Osteoblast (primary cell): ENCODE measurements at regions not wholly inside any gene's neighbourhood (a gene's known extent, or its start where the extent isn't known, plus 50 kb on each side); places are given as distances from the start of the nearest gene placed in this dataset.
A peak's percentile ranks its signal among the peaks of the same experiment; 100 is the strongest.

Source experiments
- DNase-seq: peaks from one replicate; pipeline ENCODE4 v3.0.0; 2011; ENCODE audit warnings: low spot score, mixed read lengths; ENCODE audit not compliant: insufficient read length; ENCODE audit errors: missing footprints
- H2AFZ ChIP-seq: 2 replicates; pipeline ENCODE4 v1.6.0; 2011; ENCODE audit warnings: mild to moderate bottlenecking, low read length
- H3K27ac ChIP-seq: 2 replicates; pipeline ENCODE4 v1.5.1; 2011; ENCODE audit warnings: mild to moderate bottlenecking, low read depth, low read length, moderate library complexity
- H3K27me3 ChIP-seq: 2 replicates; pipeline ENCODE4 v1.6.0; 2012; ENCODE audit warnings: mild to moderate bottlenecking, control low read depth, inconsistent platforms, low read length, moderate library complexity; ENCODE audit not compliant: insufficient read depth
- H3K36me3 ChIP-seq: 2 replicates; pipeline ENCODE4 v1.5.1; 2011; ENCODE audit warnings: mild to moderate bottlenecking, low read length, control low read depth, moderate library complexity; ENCODE audit not compliant: insufficient read depth
- H3K4me1 ChIP-seq: 2 replicates; pipeline ENCODE4 v1.5.1; 2011; ENCODE audit warnings: mild to moderate bottlenecking, low read length, control low read depth, moderate library complexity; ENCODE audit not compliant: insufficient read depth
- H3K4me2 ChIP-seq: 2 replicates; pipeline ENCODE4 v1.6.0; 2011; ENCODE audit warnings: mild to moderate bottlenecking, low read length; ENCODE audit not compliant: insufficient read depth
- H3K4me3 ChIP-seq: fragments of 200-600 bp; sonication (generic); 3 replicates; pipeline ENCODE4 v1.5.1; 2012; ENCODE audit warnings: mild to moderate bottlenecking, low read length, inconsistent platforms; ENCODE audit not compliant: insufficient read depth
- H3K79me2 ChIP-seq: 2 replicates; pipeline ENCODE4 v1.6.0; 2012; ENCODE audit warnings: mild to moderate bottlenecking, low read length, control low read depth, inconsistent platforms; ENCODE audit not compliant: insufficient read depth
- H3K9me3 ChIP-seq: 2 replicates; pipeline ENCODE4 v1.5.1; 2011; ENCODE audit warnings: low read depth, low read length, control low read depth
- H4K20me1 ChIP-seq: 2 replicates; pipeline ENCODE4 v1.6.0; 2012; ENCODE audit warnings: mild to moderate bottlenecking, low read length, control low read depth; ENCODE audit not compliant: insufficient read depth
- CTCF ChIP-seq: IDR thresholded peaks from 2 replicates; pipeline ENCODE4 v1.5.1; 2011; ENCODE audit warnings: mild to moderate bottlenecking, low read depth, low read length, moderate library complexity; ENCODE audit errors: extremely low read depth

- DNase-seq: no peak
- H3K4me3 ChIP-seq: no peak overlapping the region
- no peak overlapping the region for H3K27ac ChIP-seq
- H4K20me1 ChIP-seq: no peaks in the 10 kb centered on the region
- H3K4me1 ChIP-seq: peaks cover 9% of the 10 kb centered on the region
- H3K36me3 ChIP-seq: no peaks in the 10 kb centered on the region
- peaks cover 66% of the 10 kb centered on the region for H3K27me3 ChIP-seq
- H3K79me2 ChIP-seq: no peaks in the 10 kb centered on the region
- no peak overlapping the region for H3K4me2 ChIP-seq
- no peak for TF ChIP-seq CTCF
- no peaks in the 10 kb centered on the region for H3K9me3 ChIP-seq
- H2AFZ ChIP-seq: no peak overlapping the region
Measured at GRCh38 chr1:47708658-47709018, 270.8 kb downstream of the FOXD2 start.

- peaks cover 6% of the 10 kb centered on the region for H3K4me1 ChIP-seq
- DNase-seq: peak; percentile 92
- no peaks in the 10 kb centered on the region for H4K20me1 ChIP-seq
- H3K27ac ChIP-seq: no peak overlapping the region
- no peaks in the 10 kb centered on the region for H3K36me3 ChIP-seq
- H2AFZ ChIP-seq: peak overlapping the region; percentile 29
- H3K4me3 ChIP-seq: peak overlapping the region; percentile 40
- peak; percentile 16 for TF ChIP-seq CTCF
- peak overlapping the region; percentile 66 for H3K4me2 ChIP-seq
- peaks cover 68% of the 10 kb centered on the region for H3K27me3 ChIP-seq
- H3K79me2 ChIP-seq: no peaks in the 10 kb centered on the region
- H3K9me3 ChIP-seq: no peaks in the 10 kb centered on the region
Measured at GRCh38 chr1:47709019-47709871, 271.4 kb downstream of the FOXD2 start.

GRCh38 chr1:47709872-47710231 is 272.0 kb downstream of the FOXD2 start:
- Histone ChIP-seq H3K27ac (no peak overlapping the region), H3K36me3 (no peaks in the 10 kb centered on the region), H3K27me3 (peaks cover 68% of the 10 kb centered on the region), H2AFZ (peak overlapping the region; percentile 29), H3K79me2 (no peaks in the 10 kb centered on the region), H3K4me1 (peaks cover 6% of the 10 kb centered on the region), H3K9me3 (no peaks in the 10 kb centered on the region), H3K4me3 (peak overlapping the region; percentile 40), H4K20me1 (no peaks in the 10 kb centered on the region), H3K4me2 (peak overlapping the region; percentile 66)
- DNase-seq: no peak
- no peak for TF ChIP-seq CTCF

GRCh38 chr1:47710329-47711071 is 272.7 kb downstream of the FOXD2 start:
- Histone ChIP-seq H3K79me2 (no peaks in the 10 kb centered on the region), H3K4me2 (peak overlapping the region; percentile 66), H3K27me3 (peaks cover 68% of the 10 kb centered on the region), H3K9me3 (no peaks in the 10 kb centered on the region), H4K20me1 (no peaks in the 10 kb centered on the region), H3K27ac (no peak overlapping the region), H3K4me3 (no peak overlapping the region), H2AFZ (no peak overlapping the region), H3K36me3 (no peaks in the 10 kb centered on the region), H3K4me1 (peaks cover 6% of the 10 kb centered on the region)
- TF ChIP-seq CTCF: peak; percentile 85
- peak; percentile 99 for DNase-seq
